ENCODE measurements at regions not wholly inside any gene's neighbourhood (a gene's known extent, or its start where the extent isn't known, plus 50 kb on each side); places are given as distances from the start of the nearest gene placed in this dataset.
"Not testable (repeated sequence)": the region's sequence is repeated elsewhere in the genome, so short reads cannot be mapped to it uniquely, and the experiment has no call there.

GRCh38 chr15:69601711-69602504 lies 149.3 kb downstream of the RPLP1 start:
- DNase-seq (ENCODE audit: low spot score) = no peak

- DNase-seq (ENCODE audit: low spot score) = no peak
These were observed 150.3 kb downstream of the RPLP1 start for GRCh38 chr15:69602921-69603320.

DNA sequence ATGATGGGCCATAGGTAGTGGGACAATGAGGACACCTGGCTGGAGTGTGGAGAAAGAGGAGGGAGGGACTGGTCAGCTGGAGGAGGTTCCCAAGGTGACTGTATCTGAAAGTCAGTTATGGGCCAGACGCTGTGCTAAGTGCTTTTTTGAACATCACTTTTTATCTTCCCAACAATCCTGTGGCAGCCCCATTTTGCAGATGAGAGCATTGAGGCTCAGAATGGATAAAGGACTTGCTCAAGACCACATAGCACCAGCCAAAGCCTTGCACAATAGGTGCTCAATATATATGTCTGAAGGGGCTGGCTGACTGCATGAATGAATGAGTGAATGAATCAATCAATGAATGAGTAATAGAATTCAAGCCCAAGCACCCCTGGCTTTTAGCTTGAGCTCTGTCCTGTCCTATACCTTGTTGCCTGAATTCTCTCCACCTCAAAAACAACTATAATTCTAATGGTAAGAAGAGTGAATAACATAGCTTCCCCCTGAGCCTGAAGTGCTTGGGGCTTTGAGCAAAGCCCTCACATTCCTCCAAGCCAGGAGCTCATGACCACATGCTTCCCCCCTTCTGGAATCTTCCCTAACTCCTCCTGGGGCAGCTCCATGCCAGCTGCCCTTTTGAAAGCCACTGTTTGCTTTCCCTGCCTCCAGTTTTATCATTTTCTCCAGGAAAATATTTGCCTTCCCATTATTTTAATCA lies 150.9 kb downstream of the RPLP1 start:
- DNase-seq (ENCODE audit: low spot score) = no peak

DNA sequence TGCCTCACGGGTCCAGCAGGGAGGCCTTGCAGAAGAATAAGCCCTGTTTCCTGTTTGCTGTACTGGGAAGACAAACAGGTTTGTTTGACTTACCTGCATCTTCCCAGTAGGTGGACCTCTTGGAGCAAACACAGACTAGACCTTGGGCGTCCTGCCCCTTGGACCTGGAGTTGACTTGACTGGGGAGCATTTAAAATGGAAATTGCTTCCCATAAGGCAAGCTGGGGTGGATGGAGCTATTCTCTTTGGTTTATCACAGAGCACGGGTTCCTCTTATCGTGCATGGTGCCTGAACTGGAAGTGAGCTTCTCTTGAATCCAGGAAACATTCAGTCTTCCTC lies 151.4 kb downstream of the RPLP1 start:
- DNase-seq (ENCODE audit: low spot score) = no peak

DNA sequence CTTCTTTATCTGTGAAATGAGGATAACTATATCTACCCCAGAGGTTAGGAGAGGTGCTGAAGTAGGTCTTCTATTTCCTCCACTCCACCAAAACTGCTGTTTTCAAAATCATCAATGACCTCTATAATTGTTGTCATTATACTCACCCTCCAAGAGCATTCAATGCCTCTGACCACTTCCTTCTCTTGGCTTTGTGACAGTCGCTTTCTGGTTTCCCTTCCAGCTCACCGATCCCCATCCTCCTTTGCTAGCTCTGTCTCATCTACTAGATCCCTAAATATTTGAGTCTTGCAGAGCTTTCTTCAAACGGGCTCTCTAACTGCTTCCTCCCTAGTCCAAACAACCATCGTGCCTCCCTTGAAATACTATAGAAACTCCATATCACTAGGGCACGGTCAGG lies 153.5 kb downstream of the RPLP1 start:
- no peak for DNase-seq (ENCODE audit: low spot score)

- no peak for DNase-seq (ENCODE audit: low spot score)
These were observed 154.4 kb downstream of the RPLP1 start for GRCh38 chr15:69606921-69607500.

- DNase-seq (ENCODE audit: low spot score) = no peak
These were observed 156.0 kb downstream of the RPLP1 start for GRCh38 chr15:69608661-69609060.

- no peak for DNase-seq (ENCODE audit: low spot score)
These were observed 156.6 kb downstream of the RPLP1 start for GRCh38 chr15:69609176-69609575.

- no peak for DNase-seq (ENCODE audit: low spot score)
These were observed 157.2 kb downstream of the RPLP1 start for GRCh38 chr15:69609776-69610175.

GRCh38 chr15:69610277-69610676 lies 157.7 kb downstream of the RPLP1 start:
- DNase-seq (ENCODE audit: low spot score) = no peak

DNA sequence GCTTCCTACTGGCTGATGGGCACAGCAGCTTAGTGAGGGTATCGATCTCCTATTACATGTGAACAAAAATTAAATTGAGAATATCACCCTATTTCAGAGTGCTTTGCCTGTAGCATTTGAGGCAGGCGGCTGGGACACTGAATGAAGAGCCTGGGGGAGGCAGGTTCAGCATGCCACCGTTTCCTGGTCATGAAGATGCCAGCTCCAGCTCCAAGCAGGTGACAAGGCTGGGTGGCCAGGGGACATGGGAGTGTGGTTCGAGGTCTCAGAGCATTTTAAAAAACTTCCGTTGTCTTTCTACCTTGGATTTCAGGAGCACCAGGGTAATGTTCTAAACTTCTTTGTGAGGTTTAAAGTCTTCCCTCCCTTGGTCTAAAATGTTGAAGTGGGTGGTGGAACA lies 158.2 kb downstream of the RPLP1 start:
- DNase-seq (ENCODE audit: low spot score) = no peak

- DNase-seq (ENCODE audit: low spot score) = no peak
These were observed 159.5 kb downstream of the RPLP1 start for GRCh38 chr15:69612112-69612511.

DNA sequence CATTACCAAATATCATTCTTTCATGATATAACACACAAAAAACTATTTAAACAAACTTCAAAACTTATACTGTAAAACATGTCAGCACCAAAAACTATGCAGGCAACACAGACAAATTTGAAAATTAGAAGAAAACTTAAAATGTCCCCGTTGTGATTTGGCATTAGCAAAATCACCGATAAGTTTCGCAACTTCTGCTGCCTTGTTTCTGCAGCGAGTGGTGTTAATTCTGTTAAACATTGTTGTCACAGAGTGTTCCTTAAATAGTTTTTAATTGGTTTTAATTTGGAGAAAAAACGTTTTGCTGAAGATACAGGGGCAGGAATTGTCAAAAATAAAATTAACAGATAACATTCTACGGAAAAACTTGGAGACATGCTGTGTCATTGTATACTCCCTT lies 160.6 kb downstream of the RPLP1 start:
- DNase-seq (ENCODE audit: low spot score) = no peak

DNA sequence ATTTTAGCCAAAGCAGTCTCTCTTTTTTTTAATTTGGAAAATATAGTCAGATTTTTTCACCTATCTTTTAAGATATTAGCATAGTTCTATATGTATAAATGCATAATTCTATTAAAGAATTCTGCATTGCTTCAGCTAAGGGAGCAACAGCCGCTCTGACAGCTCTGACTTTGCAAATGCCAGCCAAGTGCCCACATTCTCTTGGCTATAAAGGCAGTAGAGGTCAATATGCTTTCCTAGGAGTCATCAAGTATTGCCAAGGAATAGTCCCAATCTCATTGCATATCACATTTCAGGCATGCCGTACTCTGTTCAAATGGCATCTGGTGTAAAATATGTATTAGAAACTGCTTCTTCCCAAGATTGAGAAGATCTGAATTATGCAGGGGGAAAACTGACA lies 161.4 kb downstream of the RPLP1 start:
- DNase-seq (ENCODE audit: low spot score) = no peak

DNA sequence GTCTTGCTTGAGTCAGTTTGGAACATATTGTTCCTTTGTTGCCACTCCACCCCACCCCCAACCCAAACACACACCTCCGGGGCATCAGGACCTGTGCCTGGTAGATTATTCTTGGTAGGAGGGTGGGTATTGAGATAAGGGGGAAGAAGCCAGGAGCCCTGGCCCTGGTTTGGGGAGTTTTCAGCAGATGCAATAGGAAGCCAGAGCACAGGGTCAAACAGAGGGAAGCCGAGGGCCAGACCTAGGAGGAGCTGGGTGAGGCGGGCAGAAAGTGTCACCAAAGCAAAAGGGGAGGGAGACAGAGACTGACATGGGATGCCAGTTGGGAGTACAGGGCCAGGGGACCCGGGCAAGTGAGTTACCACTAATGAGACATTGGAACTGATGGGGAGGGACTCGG lies 163.1 kb downstream of the RPLP1 start:
- DNase-seq (ENCODE audit: low spot score) = no peak

DNA sequence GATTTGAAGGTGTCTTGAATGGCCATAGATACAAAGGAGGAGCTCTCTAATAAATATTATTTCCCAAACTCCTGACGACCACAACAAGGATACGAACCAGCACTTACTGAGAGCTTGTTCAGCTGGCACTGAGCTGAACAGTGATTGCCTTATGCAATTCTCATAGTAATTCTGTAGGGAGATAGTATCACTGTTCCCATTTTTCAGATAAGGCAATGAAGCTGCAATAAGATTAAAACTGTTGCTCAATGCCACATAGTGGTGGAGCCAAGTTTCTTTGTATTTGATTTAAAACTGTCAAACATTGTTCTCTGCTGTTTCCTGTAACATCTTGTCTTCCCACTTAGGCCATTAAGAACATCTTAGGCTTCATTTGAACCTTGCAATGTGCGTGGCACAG lies 163.9 kb downstream of the RPLP1 start:
- DNase-seq (ENCODE audit: low spot score) = no peak

DNA sequence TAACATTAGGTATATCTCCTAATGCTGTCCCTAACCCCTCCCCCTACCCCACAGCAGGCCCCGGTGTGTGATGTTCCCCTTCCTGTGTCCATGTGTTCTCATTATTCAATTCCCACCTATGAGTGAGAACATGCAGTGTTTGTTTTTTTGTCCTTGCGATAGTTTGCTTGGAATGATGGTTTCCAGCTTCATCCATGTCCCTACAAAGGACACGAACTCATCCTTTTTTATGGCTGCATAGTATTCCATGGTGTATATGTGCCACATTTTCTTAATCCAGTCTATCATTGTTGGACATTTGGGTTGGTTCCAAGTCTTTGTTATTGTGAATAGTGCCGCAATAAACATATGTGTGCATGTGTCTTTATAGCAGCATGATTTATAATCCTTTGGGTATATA lies 164.5 kb downstream of the RPLP1 start:
- not testable (repeated sequence) for DNase-seq (ENCODE audit: low spot score)

DNA sequence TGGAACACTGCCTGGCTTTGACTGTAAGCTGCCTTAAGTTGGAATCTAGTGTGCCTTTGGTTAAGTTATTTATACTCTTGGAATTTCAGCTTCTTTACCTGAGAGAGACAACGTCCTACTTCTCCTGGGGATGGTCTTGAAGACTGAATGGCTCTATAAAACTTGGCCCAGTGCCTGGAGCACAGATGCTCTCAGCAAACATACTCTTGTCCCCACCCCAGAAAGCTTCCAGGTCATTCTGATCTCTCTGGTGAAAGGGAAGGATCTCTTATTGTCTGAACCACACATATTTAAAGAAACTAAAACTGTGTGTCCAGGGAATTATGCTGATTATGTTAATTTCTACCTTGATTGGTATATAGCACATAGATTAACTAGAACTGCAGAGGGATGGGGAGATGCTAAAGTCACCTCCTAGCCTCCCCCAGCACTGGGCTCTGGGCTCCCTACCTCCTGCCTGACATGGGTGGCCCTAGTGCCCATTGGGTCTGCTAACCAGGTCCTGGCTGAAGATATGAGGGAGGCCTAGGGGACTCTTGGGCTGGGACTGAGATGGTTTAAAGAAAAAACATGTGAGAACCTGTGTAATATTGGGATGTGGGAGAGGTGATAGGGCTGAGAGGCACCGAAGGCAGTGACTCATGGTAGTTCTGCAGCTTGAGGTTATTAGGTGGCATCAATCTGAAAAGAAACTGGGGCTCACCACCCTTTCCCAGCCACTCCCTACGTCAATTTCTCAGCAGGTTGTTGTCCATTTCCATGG lies 171.0 kb downstream of the RPLP1 start:
- no peak for DNase-seq (ENCODE audit: low spot score)

DNA sequence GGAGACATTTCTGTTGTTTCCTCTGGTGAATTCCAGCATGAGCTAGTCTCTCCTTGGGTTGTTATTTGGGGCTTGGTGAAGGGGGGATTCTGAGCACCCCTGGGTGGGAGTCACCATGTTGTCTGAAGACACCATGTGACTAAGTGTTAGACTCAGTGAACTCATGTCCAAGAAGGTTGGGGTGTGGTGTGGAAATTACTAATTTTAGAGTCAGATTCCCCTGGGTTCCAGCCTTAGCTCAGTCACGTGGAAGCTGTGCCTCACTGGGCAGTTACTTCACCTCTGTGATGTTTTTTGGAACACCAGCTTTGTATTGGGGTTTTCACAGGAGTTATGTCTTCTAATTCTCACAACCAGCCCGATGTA lies 171.5 kb downstream of the RPLP1 start:
- DNase-seq (ENCODE audit: low spot score) = no peak

DNA sequence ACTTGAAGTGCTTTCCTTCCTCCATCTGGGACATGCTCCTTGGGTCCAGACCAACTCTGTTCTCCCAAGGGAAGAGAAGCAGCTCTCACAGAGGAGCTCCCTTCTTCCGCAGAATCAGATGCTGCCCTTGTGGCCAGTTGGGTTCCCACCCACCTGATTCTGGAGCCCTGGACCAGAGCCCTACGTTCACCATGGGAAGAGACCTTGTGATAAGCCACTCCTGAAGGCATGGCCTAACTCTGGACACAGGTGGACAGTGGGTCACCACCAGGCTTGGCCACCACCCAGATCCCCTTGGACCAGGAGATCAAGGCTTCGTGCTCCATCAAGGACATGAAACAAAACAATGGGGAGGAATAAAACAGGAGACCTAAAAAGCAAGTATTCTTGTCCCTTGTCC lies 172.2 kb downstream of the RPLP1 start:
- no peak for DNase-seq (ENCODE audit: low spot score)

DNA sequence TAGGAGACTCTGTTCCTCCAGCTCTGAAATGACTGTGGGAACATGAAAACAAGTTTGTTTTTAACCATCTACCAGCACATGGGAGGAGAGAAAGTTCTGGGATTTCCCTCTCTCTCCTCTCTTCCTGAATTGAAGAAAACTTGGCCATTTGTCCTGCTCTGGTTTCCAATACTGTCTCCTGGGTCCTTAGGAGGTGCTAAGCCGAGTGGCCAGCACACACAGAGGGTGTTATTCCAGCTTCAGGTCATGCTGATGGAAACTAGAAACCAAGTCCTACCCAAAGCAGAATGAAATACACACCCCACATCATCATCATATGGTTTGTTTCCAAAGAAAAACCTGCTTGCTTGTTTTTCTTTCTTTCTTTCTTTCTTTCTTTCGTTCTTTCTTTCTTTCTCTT lies 172.7 kb downstream of the RPLP1 start:
- no peak for DNase-seq (ENCODE audit: low spot score)

GRCh38 chr15:69626095-69627066 lies 173.8 kb downstream of the RPLP1 start:
- no peak for DNase-seq (ENCODE audit: low spot score)
